Muscle layer of duodenum (tissue), 2 donors: ENCODE measurements at regions not wholly inside any gene's neighbourhood (a gene's known extent, or its start where the extent isn't known, plus 50 kb on each side); places are given as distances from the start of the nearest gene placed in this dataset.

Experiments used
- H3K27ac ChIP-seq: one replicate; pipeline ENCODE4 v1.7.0; 2013; ENCODE audit warnings: mild to moderate bottlenecking, low read length
- H3K27me3 ChIP-seq: one replicate; pipeline ENCODE4 v1.7.0; 2013; ENCODE audit warnings: low read depth, mild to moderate bottlenecking, control low read depth, low read length
- H3K36me3 ChIP-seq, 2 donors: one replicate each; pipeline ENCODE4 v1.7.0; 2013; ENCODE audit warnings: low read length in 2 of 2, control low read depth in 1 of 2, mild to moderate bottlenecking in 1 of 2; ENCODE audit not compliant: insufficient read depth in 2 of 2, control insufficient read depth in 1 of 2
- H3K4me1 ChIP-seq, 2 donors: one replicate each; pipeline ENCODE4 v1.7.0; 2013; ENCODE audit warnings: low read length in 2 of 2, mild to moderate bottlenecking in 2 of 2, control low read depth in 1 of 2, moderate library complexity in 1 of 2; ENCODE audit not compliant: insufficient read depth in 2 of 2, control insufficient read depth in 1 of 2
- H3K4me3 ChIP-seq, 2 donors: one replicate each; pipeline ENCODE4 v1.7.0; 2013; ENCODE audit warnings: low read length in 2 of 2, low read depth in 1 of 2, mild to moderate bottlenecking in 1 of 2
- H3K9me3 ChIP-seq, 2 donors: one replicate each; pipeline ENCODE4 v1.7.0; 2013; ENCODE audit warnings: low read length in 2 of 2, control low read depth in 1 of 2, mild to moderate bottlenecking in 1 of 2; ENCODE audit not compliant: control insufficient read depth in 1 of 2
- donor health status: healthy.

- Histone ChIP-seq H3K36me3 (no peaks in the 10 kb centered on the region), H3K27me3 (no peaks in the 10 kb centered on the region), H3K9me3 (no peaks in the 10 kb centered on the region), H3K4me3 (no peak overlapping the region), H3K4me1 (no peaks in the 10 kb centered on the region), H3K27ac (no peak overlapping the region)
Measured at GRCh38 chr6:77324866-77325265, 138.4 kb downstream of the HTR1B start.

DNA sequence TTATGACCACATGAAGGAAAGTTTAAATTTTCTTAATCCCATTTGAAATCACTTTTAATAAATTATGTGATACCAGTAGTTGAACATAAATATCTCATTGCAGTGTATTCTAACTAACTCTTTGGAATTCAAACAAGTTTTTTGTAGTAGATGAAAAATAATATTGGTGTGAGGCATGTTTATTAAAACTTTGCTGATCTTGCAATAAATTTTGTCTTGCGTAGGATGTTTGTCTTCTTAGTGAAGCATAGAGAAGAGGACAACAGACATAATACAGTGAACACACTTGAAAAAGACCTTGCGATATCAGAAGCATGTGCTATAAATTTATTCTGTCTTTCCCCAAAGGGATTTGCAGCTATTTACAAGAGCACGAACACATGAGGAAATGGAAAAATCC is 140.7 kb downstream of the HTR1B start:
- Histone ChIP-seq H3K9me3 (no peaks in the 10 kb centered on the region), H3K4me1 (no peaks in the 10 kb centered on the region), H3K27me3 (no peaks in the 10 kb centered on the region), H3K4me3 (no peak overlapping the region), H3K27ac (no peak overlapping the region), H3K36me3 (no peaks in the 10 kb centered on the region)

- Histone ChIP-seq H3K27ac (no peak overlapping the region), H3K4me3 (no peak overlapping the region), H3K4me1 (no peaks in the 10 kb centered on the region), H3K36me3 (no peaks in the 10 kb centered on the region), H3K27me3 (no peaks in the 10 kb centered on the region), H3K9me3 (no peaks in the 10 kb centered on the region)
Measured at GRCh38 chr6:77318256-77318655, 145.0 kb downstream of the HTR1B start.

GRCh38 chr6:77313595-77313994 is 149.7 kb downstream of the HTR1B start:
- no peaks in the 10 kb centered on the region for H3K36me3 ChIP-seq
- no peaks in the 10 kb centered on the region for H3K4me1 ChIP-seq
- H3K27ac ChIP-seq = no peak overlapping the region
- no peaks in the 10 kb centered on the region for H3K27me3 ChIP-seq
- no peaks in the 10 kb centered on the region for H3K9me3 ChIP-seq
- no peak overlapping the region for H3K4me3 ChIP-seq

DNA sequence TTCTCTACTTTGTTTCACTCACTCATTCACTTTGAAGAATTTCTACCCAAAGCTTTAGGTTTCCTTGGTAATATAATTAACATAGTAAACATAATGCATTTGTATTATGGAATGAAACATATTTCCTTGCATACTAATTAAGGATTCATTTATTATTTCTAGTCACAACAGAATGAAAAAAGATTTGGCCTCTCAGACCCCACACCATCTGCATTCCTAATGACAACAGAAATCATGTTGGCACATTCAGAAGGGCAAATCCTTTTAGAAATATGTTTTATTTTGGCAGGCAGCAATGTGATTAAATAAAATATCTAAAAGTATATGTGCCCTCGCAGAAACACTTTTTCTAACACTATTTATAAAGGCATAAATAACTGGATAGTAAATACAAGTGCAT is 163.4 kb downstream of the HTR1B start:
- Histone ChIP-seq H3K27me3 (no peaks in the 10 kb centered on the region), H3K27ac (no peak overlapping the region), H3K36me3 (no peaks in the 10 kb centered on the region)

GRCh38 chr6:77298283-77298682 is 165.0 kb downstream of the HTR1B start:
- H3K36me3 ChIP-seq = no peaks in the 10 kb centered on the region
- H3K27me3 ChIP-seq = no peaks in the 10 kb centered on the region
- H3K4me3 ChIP-seq = no peak overlapping the region
- H3K4me1 ChIP-seq = no peaks in the 10 kb centered on the region
- no peak overlapping the region for H3K27ac ChIP-seq
- H3K9me3 ChIP-seq = no peaks in the 10 kb centered on the region

More for the DNA sequence above, 163.4 kb downstream of the HTR1B start:
- no peaks in the 10 kb centered on the region for H3K9me3 ChIP-seq
- no peak overlapping the region for H3K4me3 ChIP-seq
- no peaks in the 10 kb centered on the region for H3K4me1 ChIP-seq

DNA sequence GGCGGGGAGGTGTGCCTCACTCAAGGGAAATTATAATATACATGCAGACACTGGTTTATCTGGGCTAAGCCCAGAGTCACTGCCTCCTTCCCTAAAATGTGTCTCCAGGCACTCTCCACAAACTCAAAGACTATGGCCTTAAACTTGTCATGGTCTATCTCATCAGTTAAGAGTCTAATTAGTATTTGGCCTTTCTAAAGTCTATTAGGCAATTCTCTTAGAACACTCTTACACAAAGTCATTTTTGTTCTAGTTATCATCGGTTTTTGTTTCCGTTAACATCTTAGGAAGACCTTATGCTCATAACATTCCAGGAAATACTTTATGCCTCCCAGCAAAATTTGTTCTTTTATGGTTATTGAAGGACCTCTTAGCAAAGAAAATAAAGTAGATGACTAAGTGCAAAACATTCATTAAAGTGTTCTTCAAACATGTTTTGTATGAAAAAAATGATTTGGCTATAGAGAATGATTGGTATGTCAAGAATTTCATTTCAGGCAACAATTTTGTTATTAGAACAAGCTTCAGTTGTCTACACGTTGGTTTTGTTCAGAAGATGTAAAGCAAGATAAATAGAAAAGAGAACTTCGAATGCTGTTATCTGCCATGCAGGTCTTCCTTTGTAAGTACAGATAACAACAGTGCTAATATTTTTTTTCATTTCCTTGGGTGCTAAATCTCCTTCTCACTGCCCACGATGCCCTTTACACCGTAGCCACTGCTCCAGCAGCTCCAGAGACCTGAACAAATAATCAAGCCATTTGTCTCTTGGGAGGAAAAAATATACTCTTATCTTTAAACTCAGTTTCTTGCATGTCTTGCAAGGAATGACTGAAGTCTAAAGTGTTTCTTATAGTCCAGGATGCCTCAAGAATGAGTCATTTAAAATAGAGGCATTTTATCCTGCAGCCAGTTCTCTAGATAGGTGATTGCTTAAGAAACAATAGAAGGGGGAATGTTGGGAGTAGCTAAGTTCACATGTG is 170.4 kb downstream of the HTR1B start:
- H3K9me3 ChIP-seq = no peaks in the 10 kb centered on the region
- H3K27me3 ChIP-seq = no peaks in the 10 kb centered on the region
- no peak overlapping the region for H3K27ac ChIP-seq
- H3K4me3 ChIP-seq = no peak overlapping the region
- H3K36me3 ChIP-seq = no peaks in the 10 kb centered on the region
- H3K4me1 ChIP-seq = no peaks in the 10 kb centered on the region

DNA sequence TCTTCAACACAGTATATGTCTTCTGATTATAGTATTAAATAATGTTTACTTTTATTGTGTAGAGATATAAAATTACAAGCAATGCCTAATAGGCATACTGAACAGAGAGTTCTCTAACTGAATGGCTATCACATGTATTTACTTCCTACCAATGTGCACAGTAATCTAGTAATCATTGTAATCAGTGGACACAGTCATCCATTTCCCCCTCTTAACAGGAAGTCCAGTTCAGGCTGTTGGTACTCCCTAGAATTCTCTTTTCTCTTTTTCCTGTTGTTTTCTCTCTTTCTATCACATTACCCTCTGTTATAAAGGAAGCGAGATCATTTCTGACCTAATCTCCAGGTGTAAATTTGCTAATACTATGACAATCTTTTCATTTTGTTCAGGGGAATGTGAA is 172.5 kb downstream of the HTR1B start:
- no peaks in the 10 kb centered on the region for H3K9me3 ChIP-seq
- no peaks in the 10 kb centered on the region for H3K27me3 ChIP-seq
- H3K36me3 ChIP-seq = no peaks in the 10 kb centered on the region
- H3K4me1 ChIP-seq = no peaks in the 10 kb centered on the region
- H3K27ac ChIP-seq = no peak overlapping the region
- no peak overlapping the region for H3K4me3 ChIP-seq

GRCh38 chr6:77286541-77286940 is 176.8 kb downstream of the HTR1B start:
- H3K4me3 ChIP-seq = no peak overlapping the region
- H3K9me3 ChIP-seq = peaks cover under 1 to 4% of the 10 kb centered on the region in 2 donors
- no peak overlapping the region for H3K27ac ChIP-seq
- H3K36me3 ChIP-seq = no peaks in the 10 kb centered on the region
- H3K27me3 ChIP-seq = no peaks in the 10 kb centered on the region
- H3K4me1 ChIP-seq = no peaks in the 10 kb centered on the region

- no peaks in the 10 kb centered on the region for H3K36me3 ChIP-seq
- no peaks in the 10 kb centered on the region for H3K4me1 ChIP-seq
- peaks cover 3 to 8% of the 10 kb centered on the region in 2 donors for H3K9me3 ChIP-seq
- no peak overlapping the region for H3K4me3 ChIP-seq
- no peak overlapping the region for H3K27ac ChIP-seq
- no peaks in the 10 kb centered on the region for H3K27me3 ChIP-seq
Measured at GRCh38 chr6:77273929-77274328, 189.4 kb downstream of the HTR1B start.

DNA sequence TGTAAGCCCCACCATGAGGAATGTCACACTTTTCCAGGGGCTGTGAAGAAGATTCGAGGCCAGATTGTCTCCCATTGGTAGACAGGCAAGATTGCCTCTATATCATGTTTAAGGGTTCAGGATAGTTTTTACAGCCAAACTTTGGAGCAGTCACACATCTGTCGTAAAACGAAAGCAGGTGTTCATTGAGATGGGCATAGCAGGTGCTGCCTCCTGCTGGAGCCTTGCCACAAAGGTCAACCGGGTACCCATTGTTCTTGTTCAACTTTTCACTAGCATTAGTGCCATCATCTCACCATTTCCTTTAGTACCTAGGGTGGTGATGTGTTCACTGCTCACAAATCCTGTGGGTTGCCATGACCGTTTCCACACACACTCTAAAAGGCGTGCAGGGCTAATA is 198.3 kb downstream of the HTR1B start:
- no peak overlapping the region for H3K27ac ChIP-seq
- H3K27me3 ChIP-seq = no peaks in the 10 kb centered on the region
- H3K9me3 ChIP-seq = no peaks in the 10 kb centered on the region
- H3K4me3 ChIP-seq = no peak overlapping the region
- H3K36me3 ChIP-seq = no peaks in the 10 kb centered on the region
- H3K4me1 ChIP-seq = no peaks in the 10 kb centered on the region

DNA sequence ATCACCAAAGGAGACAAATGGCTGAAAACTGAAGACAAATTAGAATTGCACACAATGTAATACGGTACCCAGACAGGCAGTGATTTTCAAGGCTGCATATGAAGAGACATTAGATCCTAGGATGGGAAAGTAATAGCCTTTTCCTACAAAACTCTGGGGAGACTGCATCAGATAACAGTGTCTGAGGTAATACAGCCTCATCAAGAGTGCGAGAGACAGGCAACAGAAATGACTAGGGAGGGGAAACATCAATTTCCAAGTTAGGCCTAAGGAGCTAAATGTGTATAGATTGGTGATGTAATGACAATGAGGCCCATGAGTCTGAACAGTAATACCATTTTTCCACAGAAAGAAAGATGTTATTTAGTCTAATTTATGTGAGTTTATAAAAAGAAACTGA is 200.3 kb downstream of the HTR1B start:
- Histone ChIP-seq H3K27me3 (no peaks in the 10 kb centered on the region), H3K4me1 (no peaks in the 10 kb centered on the region), H3K36me3 (no peaks in the 10 kb centered on the region), H3K27ac (no peak overlapping the region), H3K4me3 (no peak overlapping the region), H3K9me3 (no peaks in the 10 kb centered on the region)
